ENCODE measurements at regions not wholly inside any gene's neighbourhood (a gene's known extent, or its start where the extent isn't known, plus 50 kb on each side); places are given as distances from the start of the nearest gene placed in this dataset.
"Not testable (repeated sequence)": the region's sequence is repeated elsewhere in the genome, so short reads cannot be mapped to it uniquely, and the experiment has no call there.

- no peak for DNase-seq
Observed at GRCh38 chr16:52309446-52310416, 237.2 kb downstream of the TOX3 start.

GRCh38 chr16:52308051-52308450, 238.9 kb downstream of the TOX3 start:
- DNase-seq: no peak

GRCh38 chr16:52301026-52301425, 245.9 kb downstream of the TOX3 start:
- DNase-seq: no peak

GRCh38 chr16:52298769-52299168, 248.2 kb downstream of the TOX3 start:
- no peak for DNase-seq

- DNase-seq: not testable (repeated sequence)
Observed at GRCh38 chr16:52296706-52297315, 250.1 kb downstream of the TOX3 start.

- DNase-seq: no peak
Observed at GRCh38 chr16:52296076-52296475, 250.9 kb downstream of the TOX3 start.

- no peak for DNase-seq
Observed at GRCh38 chr16:52294660-52295059, 252.3 kb downstream of the TOX3 start.

- no peak for DNase-seq
Observed at GRCh38 chr16:52293204-52293603, 253.7 kb downstream of the TOX3 start.

GRCh38 chr16:52283584-52284375, 263.2 kb downstream of the TOX3 start:
- DNase-seq: no peak

- no peak for DNase-seq
Observed at GRCh38 chr16:52283018-52283417, 263.9 kb downstream of the TOX3 start.

GRCh38 chr16:52280086-52280485, 266.9 kb downstream of the TOX3 start:
- no peak for DNase-seq

GRCh38 chr16:52271088-52271750, 275.7 kb downstream of the TOX3 start:
- DNase-seq: no peak

GRCh38 chr16:52265446-52265861, 281.5 kb downstream of the TOX3 start:
- DNase-seq: no peak

- DNase-seq: no peak
Observed at GRCh38 chr16:52257534-52257933, 289.4 kb downstream of the TOX3 start.

GRCh38 chr16:52256310-52257078, 290.4 kb downstream of the TOX3 start:
- DNase-seq: no peak

- DNase-seq: no peak
Observed at GRCh38 chr16:52254746-52255145, 292.2 kb downstream of the TOX3 start.

- DNase-seq: no peak
Observed at GRCh38 chr16:52252680-52253079, 294.3 kb downstream of the TOX3 start.

GRCh38 chr16:52251495-52251894, 295.4 kb downstream of the TOX3 start:
- DNase-seq: no peak

GRCh38 chr16:52247737-52248136, 299.2 kb downstream of the TOX3 start:
- no peak for DNase-seq

GRCh38 chr16:52238710-52239109, 308.2 kb downstream of the TOX3 start:
- DNase-seq: no peak

GRCh38 chr16:52237823-52238222, 309.1 kb downstream of the TOX3 start:
- DNase-seq: no peak

GRCh38 chr16:52235186-52235585, 311.8 kb downstream of the TOX3 start:
- DNase-seq: no peak

Data from left hindlimb (tissue), 1 donor.